Hematopoietic multipotent progenitor cell treated with erythropoietin and hydrocortisone succinate and interleukin-3 and kit ligand, for 15 days (in vitro differentiated cells): ENCODE measurements at regions not wholly inside any gene's neighbourhood (a gene's known extent, or its start where the extent isn't known, plus 50 kb on each side); places are given as distances from the start of the nearest gene placed in this dataset.
"Not testable (repeated sequence)": the region's sequence is repeated elsewhere in the genome, so short reads cannot be mapped to it uniquely, and the experiment has no call there.

Experiments used
- DNase-seq: peaks from one replicate; pipeline ENCODE4 v3.0.0-alpha.2; 2015; ENCODE audit warnings: low spot score

DNA sequence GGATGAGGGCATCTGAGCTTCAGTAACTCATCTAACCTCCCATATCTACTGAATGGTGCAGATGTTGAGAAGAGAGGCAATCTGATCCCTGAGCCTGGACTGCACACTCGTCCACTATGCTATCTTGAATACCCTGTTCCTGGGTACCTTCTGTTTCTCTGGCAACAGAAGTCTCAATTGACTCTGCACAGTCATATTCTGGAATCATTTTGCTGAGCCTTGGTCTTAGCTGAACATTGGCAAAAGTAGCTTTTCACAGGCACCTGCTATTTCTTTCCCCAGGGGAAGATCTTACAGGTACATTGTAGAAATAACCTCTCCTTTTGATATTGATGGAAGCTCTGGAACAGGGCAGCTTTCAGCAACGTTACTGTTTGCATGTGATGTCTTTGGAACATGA, 161.5 kb upstream of the GPR101 start:
- no peak for DNase-seq

- peak; percentile 2 for DNase-seq
These were observed 160.4 kb upstream of the GPR101 start for GRCh38 chrX:137194164-137194563.

DNA sequence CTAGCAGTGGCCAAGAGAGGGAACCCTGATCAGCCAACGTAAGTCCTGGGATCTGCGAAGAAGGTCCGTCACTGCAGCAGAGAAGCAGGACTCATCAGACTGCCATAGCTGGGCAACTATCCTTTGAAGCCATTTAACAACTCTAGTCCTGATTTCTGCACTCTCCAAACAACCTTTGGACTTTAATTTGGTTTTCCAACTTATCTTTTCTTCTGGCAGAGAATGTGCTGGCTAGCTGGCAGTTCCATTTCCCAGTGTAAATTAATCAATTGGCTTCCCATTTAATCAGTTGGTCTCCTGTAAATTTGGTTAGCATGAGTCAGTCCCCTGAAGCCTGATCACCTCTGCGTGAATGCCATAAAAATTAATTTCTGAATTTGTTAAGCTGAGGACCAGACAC, 153.7 kb upstream of the GPR101 start:
- DNase-seq, result no peak

GRCh38 chrX:137178392-137178791, 144.6 kb upstream of the GPR101 start:
- DNase-seq, result no peak

- DNase-seq, result no peak
These were observed 138.6 kb upstream of the GPR101 start for GRCh38 chrX:137172317-137172948.

DNA sequence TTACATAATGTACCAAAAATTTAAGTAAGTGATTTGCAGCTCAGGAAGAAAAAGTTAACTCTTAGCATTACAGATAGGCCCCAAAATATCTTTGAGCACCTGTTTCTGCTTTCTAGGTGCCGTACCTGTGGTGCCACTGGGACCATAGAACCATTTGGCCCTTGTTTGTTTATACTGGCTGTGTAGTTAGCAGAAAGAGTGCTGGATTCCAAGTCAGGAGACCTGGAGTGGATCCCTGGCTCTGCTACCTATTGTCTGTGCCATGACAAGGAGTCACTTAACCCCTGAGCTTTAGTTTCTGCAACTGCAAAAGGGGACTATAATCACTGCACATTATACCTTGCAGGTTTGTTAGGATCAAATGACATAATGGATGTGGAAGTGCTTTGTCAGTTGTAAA, 137.8 kb upstream of the GPR101 start:
- no peak for DNase-seq

DNA sequence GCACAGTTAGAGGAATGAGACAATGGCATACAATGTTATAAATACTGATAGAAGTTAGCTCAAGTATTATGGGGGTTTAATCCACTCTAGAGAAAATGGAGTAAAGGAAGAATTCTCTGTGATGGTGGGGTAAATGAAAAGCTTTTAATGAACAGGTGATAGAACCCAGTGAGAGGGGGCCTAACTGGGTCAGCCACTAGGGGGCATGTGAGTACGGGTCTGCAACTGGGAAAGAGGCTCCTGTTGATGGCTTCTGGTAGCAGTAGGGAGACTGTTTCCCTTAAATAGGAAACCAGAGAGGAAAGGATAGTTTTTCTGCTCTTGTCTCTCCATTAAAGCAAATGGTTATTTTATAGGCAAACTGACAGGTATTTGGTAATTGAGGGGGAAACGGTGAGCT, 132.8 kb upstream of the GPR101 start:
- no peak for DNase-seq

- DNase-seq, result no peak
These were observed 130.5 kb upstream of the GPR101 start for GRCh38 chrX:137164329-137164728.

DNA sequence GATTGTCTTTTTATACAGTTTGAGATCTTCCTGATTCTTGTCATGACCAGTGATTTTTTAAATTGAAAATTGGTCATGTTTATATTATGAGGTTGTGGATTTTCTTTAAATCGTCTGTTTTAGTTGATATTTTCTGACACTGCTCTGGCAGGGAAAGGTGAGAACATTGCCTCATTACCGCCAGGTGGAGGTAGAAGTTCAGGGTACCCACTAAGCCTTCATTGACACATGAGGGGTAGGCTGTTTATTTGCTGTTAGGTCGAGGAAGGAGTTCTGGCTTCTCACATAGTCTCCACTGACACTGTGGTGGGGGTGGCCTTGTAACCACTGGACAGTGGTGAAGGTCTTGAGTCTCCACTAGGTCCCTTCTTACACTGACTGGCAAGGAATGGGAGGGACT, 117.6 kb upstream of the GPR101 start:
- no peak for DNase-seq

- DNase-seq, result no peak
These were observed 110.1 kb upstream of the GPR101 start for GRCh38 chrX:137143864-137144263.

GRCh38 chrX:137122651-137123050, 88.9 kb upstream of the GPR101 start:
- DNase-seq, result not testable (repeated sequence)

- DNase-seq, result no peak
These were observed 85.3 kb upstream of the GPR101 start for GRCh38 chrX:137119049-137119448.

DNA sequence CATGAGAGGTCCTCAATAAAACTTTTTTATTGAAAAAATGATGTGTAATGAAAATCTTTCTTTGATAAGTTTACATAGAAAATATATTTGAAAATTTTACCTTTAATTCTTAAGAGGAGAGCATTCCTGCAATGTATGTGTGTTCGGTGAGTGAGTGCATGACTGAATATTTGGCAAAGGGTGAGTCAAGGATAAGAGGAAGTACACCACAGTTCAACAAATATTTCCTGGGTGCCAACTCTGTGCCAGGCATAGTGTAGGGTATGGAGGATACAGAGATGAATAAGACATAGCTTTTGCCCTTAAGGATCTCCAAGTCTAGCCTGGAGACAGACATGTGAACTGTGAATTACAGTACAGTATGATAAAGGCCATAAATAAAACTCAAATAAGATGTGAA, 84.7 kb upstream of the GPR101 start:
- no peak for DNase-seq

DNA sequence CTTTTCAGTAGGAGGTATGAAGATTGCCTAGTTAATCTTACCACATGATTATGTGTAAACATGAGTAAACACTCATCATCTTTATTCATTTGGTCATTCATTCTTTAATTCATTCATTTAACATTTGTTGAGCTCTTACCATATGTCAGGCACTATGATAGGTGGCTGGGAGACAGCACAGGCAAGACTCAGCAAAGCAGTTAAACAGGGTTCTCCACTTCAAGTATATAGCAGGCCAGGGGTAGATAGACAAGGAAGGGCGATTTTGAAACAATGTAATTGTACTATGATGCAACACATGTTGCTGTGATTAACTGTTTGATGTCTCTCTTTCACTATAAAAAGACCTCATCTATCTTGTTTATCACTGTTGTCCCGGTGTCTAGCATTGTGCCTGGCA, 84.3 kb upstream of the GPR101 start:
- DNase-seq, result no peak

- not testable (repeated sequence) for DNase-seq
These were observed 74.1 kb upstream of the GPR101 start for GRCh38 chrX:137107877-137108276.

- DNase-seq, result no peak
These were observed 67.6 kb upstream of the GPR101 start for GRCh38 chrX:137101273-137101990.
